Stimulated activated naive CD8-positive, alpha-beta T cell treated with anti-CD3 and anti-CD28 coated beads, Interleukin-15, amount 100 ng/mL, for 72 hours (primary cell): ENCODE measurements at regions not wholly inside any gene's neighbourhood (a gene's known extent, or its start where the extent isn't known, plus 50 kb on each side); places are given as distances from the start of the nearest gene placed in this dataset.
A peak's percentile ranks its signal among the peaks of the same experiment; 100 is the strongest.
"Not testable (repeated sequence)": the region's sequence is repeated elsewhere in the genome, so short reads cannot be mapped to it uniquely, and the experiment has no call there.

ENCODE experiments used
- ATAC-seq: fragments of 150-1000 bp; cut with Tn5 transposase; 2 replicates; pipeline ENCODE4 v1.10.0; 2021; ENCODE audit warnings: mild to moderate bottlenecking, moderate library complexity
- DNase-seq, 2 donors: peaks; one replicate each; pipeline ENCODE4 v3.0.0; 2021 to 2022
- H3K27ac Mint-ChIP-seq, 2 donors: one replicate each; pipeline ENCODE4 v1.8.0; 2022; ENCODE audit warnings: mild to moderate bottlenecking in 2 of 2, mixed read lengths in 2 of 2, moderate library complexity in 2 of 2
- H3K27me3 Mint-ChIP-seq: one replicate; pipeline ENCODE4 v1.8.0; 2022; ENCODE audit warnings: mixed read lengths
- H3K4me1 Mint-ChIP-seq: one replicate; pipeline ENCODE4 v1.8.0; 2022; ENCODE audit warnings: mild to moderate bottlenecking, mixed read lengths
- H3K4me3 Mint-ChIP-seq, 2 donors: one replicate each; pipeline ENCODE4 v1.8.0; 2022; ENCODE audit warnings: mild to moderate bottlenecking in 2 of 2, mixed read lengths in 2 of 2, moderate library complexity in 1 of 2
- H3K9me3 Mint-ChIP-seq, 2 donors: one replicate each; pipeline ENCODE4 v1.8.0; 2022; ENCODE audit warnings: mixed read lengths in 2 of 2

DNA sequence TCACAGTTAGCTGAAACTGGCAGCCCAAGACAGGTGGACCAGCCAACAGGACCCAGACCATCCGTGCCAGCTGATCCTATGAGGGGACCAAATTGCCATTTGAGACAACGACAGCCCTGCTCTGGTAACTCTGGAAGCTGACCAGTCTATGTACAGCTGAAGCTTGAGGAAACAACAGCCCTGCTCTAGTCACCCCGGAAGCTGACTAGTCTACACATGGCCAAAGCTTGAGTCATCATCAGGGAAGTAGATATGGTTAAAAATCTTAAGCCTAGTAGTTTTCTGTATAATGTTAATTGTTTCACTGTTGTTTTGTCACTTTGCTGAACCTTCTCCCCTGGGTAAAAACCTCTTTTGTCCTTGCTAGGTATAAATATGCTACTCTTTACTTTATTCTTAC lies 905.4 kb upstream of the NDST4 start:
- Mint-ChIP-seq H3K27ac (no peak overlapping the region), H3K27me3 (no peaks in the 10 kb centered on the region), H3K9me3 (peaks cover 44 to 50% of the 10 kb centered on the region in 2 donors), H3K4me1 (no peaks in the 10 kb centered on the region), H3K4me3 (no peak overlapping the region)
- no peak for ATAC-seq
- DNase-seq: no peak

DNA sequence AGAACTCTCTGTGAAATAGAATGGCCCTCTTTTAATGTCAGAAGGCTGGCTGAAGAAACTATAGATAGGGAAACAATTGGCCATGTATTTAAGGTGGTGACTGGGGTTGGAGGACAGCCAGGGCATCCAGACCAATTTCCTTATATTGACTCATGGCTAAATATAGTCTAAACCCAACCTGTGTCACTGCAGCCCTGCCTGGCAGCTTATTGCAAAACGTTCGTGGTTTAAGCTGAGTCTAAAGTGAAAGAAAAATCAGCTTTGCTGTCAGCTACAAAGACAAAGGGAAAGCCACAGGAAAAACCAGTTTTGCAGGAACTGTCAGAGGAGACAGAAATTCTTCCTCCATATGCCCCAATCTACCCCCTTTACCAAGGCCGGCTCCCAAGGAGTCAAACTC lies 902.8 kb upstream of the NDST4 start:
- Mint-ChIP-seq H3K27ac (no peak overlapping the region), H3K4me3 (no peak overlapping the region), H3K4me1 (no peaks in the 10 kb centered on the region), H3K27me3 (no peaks in the 10 kb centered on the region), H3K9me3 (peaks cover 50 to 54% of the 10 kb centered on the region in 2 donors)
- DNase-seq (no peak), ATAC-seq (no peak)

DNA sequence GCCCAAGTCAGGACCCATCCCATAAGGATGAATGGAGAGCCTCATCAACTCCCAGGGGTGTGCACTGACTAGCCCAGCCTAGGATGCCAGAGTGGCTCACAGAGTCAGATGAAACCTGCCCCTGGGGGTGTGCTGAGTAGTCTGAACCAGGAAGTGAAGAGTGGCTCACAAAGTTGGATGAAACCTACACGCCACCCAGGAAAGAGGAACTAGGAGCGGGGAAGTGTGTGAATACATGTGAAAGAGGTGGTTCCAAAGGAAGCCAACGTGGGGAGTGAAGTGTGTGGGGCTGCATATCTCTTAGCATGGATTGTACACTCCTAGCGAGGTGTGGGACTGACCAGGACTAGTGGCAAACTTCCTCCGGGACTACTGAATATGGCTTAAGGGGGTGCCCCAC lies 902.1 kb upstream of the NDST4 start:
- Mint-ChIP-seq H3K27ac (no peak overlapping the region), H3K9me3 (peaks cover 53% of the 10 kb centered on the region in 2 donors), H3K4me1 (no peaks in the 10 kb centered on the region), H3K4me3 (no peak overlapping the region), H3K27me3 (no peaks in the 10 kb centered on the region)
- no peak for DNase-seq
- no peak for ATAC-seq

DNA sequence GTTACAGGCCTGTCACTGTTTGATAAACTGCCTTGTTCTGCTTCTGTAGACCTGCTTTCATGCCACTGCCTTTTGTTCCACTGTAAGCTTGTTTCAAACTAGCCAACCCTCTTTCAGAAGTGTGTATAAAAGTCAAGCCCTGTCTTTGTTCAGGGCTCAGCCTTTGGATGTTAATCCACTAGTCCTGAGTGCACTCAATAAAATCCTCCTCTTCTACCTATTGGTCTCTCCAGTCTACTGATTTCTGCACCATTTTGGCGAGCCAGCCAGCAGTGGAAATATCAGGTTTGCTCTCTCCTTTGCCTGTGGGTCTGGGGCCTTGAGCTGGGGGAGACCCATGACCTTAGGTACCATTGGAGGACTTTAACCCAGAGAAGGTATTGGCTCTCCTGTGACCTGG lies 901.6 kb upstream of the NDST4 start:
- DNase-seq: no peak
- ATAC-seq: no peak
- no peaks in the 10 kb centered on the region for H3K27me3 Mint-ChIP-seq
- no peaks in the 10 kb centered on the region for H3K4me1 Mint-ChIP-seq
- peaks cover 53% of the 10 kb centered on the region in 2 donors for H3K9me3 Mint-ChIP-seq
- no peak overlapping the region for H3K27ac Mint-ChIP-seq
- no peak overlapping the region for H3K4me3 Mint-ChIP-seq

DNA sequence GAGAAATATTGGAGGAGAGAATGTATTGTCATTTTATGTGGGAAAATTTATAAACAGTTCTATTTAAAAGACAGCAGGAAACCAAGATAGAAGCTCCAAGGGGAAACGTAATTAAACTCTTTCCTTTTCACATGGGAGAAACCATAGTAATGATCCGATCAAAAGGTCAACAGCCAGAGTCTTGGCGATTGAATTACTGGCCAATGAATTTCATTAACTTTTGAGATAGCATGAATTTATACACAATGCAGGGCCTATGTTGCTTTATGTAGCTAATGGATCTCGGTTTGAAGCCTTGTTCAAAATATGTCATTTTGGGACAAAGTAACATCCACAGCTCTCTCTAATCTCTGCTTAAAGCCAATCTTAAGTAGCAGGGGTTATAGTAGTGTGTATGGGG lies 897.5 kb upstream of the NDST4 start:
- DNase-seq (no peak), ATAC-seq (no peak)
- Mint-ChIP-seq H3K27ac (no peak overlapping the region), H3K9me3 (peaks cover 31 to 32% of the 10 kb centered on the region in 2 donors), H3K4me3 (no peak overlapping the region), H3K27me3 (no peaks in the 10 kb centered on the region), H3K4me1 (peaks cover under 1% of the 10 kb centered on the region)

DNA sequence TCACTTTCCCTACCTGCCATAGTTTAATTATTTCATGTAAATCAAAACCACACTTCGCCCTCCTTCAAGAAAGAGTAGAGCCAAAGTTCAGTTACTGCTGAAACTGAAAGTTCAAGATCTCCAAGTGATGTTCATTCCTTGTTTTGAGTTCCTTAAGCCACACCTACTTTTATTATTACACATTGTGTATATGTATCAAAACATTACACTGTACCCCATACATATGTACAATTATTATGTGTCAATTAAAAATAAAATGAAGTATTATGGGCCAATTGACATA lies 892.3 kb upstream of the NDST4 start:
- Mint-ChIP-seq H3K9me3 (peaks cover 0 to 6% of the 10 kb centered on the region in 2 donors), H3K4me3 (peak overlapping the region; percentile 38 to 48), H3K27me3 (no peaks in the 10 kb centered on the region), H3K4me1 (peaks cover 5% of the 10 kb centered on the region), H3K27ac (peak overlapping the region; percentile 97 to 99)
- DNase-seq (no peak), ATAC-seq (no peak)

DNA sequence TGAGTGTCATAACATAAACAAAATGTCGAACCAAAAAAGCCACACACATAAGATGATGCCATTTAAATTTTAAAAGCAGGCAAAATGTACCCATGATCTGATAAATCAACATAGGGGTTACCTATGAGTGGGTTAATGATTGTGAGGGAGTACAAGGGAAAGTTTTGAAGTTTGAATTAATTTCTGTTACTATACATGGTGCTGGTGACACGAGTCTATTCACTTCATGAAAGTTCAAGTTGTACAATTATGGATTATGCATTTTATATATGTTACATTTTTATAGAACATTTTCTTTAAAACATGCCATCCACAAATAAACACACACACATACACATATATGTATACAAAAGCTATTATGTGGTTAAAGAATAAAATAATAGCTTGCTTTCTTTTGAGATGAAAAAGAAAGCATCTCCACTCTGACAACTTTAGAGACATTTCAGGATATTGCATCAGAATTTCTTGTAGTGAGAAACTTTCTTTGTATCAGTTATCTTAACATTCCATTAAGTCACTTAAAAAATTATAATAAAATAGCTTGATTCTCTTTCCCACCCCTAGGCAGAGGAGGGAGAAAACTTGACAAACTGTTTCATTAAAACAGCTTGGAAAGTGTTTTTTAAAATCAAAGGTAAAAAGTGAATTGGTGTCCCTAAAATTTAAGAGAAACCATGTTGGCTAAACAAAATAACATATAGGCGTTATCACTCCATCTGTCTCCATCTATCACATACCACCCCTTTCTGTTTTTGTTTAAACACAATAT lies 891.8 kb upstream of the NDST4 start:
- peak overlapping the region; percentile 97 to 99 for H3K27ac Mint-ChIP-seq

DNA sequence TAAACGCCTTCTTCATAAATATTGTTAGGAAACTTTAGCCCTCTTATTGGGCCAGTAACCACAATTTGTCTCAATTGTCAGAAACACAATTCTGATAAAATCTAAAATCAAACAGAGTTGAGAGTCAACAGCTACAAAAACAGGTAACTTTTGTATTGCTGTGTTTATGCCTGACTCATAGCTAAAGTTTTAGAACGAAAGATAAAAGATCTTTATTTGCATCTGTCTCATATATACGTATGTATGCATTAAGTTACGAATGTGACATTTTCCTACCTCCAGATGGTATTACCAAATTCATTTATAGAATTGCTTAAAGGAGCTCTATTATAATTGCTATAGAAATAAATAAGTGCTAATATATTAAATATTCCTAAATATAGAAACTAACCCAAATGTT lies 887.9 kb upstream of the NDST4 start:
- peaks cover 5% of the 10 kb centered on the region for H3K4me1 Mint-ChIP-seq
- ATAC-seq (no peak), DNase-seq (no peak)
- no peak overlapping the region for H3K4me3 Mint-ChIP-seq
- H3K9me3 Mint-ChIP-seq: peaks cover 0 to 4% of the 10 kb centered on the region in 2 donors
- no peak overlapping the region for H3K27ac Mint-ChIP-seq
- no peaks in the 10 kb centered on the region for H3K27me3 Mint-ChIP-seq

More for the DNA sequence above, 891.8 kb upstream of the NDST4 start:
- Mint-ChIP-seq H3K4me1 (peaks cover 5% of the 10 kb centered on the region), H3K9me3 (peaks cover 0 to 4% of the 10 kb centered on the region in 2 donors), H3K27me3 (no peaks in the 10 kb centered on the region), H3K4me3 (peak overlapping the region; percentile 38 to 48)
- ATAC-seq (no peak), DNase-seq (no peak)

DNA sequence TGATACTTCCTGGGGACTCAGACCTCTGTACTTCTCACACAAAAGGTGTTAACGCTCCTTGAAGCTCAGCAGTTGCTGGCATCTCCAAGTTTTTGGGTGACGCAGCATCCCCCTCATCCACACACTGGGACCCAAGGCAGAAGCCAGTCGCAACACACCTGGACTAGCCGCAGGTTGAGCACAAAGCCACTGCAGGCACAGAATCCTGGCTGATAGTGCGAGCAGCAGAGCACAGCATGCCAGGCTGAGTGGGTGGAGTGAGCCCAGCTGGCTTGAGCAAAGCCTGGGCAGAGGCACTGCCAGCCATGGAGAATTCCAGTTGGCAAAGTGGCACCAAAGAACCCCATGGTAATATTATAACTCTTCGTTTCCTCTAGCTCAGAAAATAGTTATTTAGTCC lies 873.2 kb upstream of the NDST4 start:
- ATAC-seq (no peak), DNase-seq (no peak)
- H3K27me3 Mint-ChIP-seq: no peaks in the 10 kb centered on the region
- no peak overlapping the region for H3K4me3 Mint-ChIP-seq
- no peaks in the 10 kb centered on the region for H3K4me1 Mint-ChIP-seq
- H3K27ac Mint-ChIP-seq: no peak overlapping the region
- no peaks in the 10 kb centered on the region for H3K9me3 Mint-ChIP-seq

DNA sequence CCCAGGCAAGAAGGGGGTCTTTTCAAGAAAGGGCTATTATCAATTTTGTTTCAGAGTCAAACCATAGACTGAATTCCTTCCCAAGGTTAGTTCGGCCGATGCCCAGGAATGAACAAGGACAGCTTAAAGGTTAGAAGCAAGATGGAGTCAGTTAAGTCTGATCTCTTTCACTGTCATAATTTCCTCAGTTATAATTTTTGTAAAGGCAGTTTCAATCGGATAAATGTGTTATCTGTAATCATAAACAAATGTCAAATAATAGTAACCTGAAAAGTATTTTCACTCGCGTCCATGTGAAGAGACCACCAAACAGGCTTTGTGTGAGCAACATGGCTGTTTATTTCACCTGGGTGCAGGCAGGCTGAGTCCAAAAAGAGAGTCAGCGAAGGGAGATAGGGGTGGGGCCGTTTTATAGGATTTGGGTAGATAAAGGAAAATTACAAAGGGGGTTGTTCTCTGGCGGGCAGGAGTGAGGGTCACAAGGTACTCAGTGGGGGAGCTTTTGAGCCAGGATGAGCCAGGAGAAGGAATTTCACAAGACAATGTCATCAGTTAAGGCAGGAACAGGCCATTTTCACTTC lies 862.1 kb upstream of the NDST4 start:
- H3K4me3 Mint-ChIP-seq, H3K27ac Mint-ChIP-seq, DNase-seq, H3K27me3 Mint-ChIP-seq, ATAC-seq, H3K4me1 Mint-ChIP-seq: not testable (repeated sequence)
- H3K9me3 Mint-ChIP-seq: peaks cover 6 to 10% of the 10 kb centered on the region in 2 donors

DNA sequence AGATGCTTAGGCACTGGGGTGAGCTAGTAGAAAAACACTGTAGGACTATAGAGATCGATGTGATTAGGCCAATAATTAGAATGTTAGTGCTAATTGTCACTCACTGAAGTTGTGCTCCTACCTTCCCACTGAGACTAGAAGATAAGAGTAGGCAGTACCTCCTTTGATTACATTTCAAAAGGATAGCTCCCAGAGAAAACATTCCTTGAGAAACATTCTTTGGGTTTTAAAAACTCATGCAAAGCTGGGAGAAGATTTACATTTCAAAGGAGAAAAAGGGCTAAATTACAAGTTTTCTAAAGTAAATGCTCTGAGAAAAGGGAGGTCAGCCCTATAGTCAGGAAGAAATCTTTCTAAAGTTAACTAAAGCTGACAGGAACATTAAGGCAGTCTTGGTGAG lies 860.3 kb upstream of the NDST4 start:
- DNase-seq (no peak), ATAC-seq (no peak)
- H3K9me3 Mint-ChIP-seq: no peaks in the 10 kb centered on the region
- H3K4me3 Mint-ChIP-seq: no peak overlapping the region
- no peaks in the 10 kb centered on the region for H3K27me3 Mint-ChIP-seq
- H3K27ac Mint-ChIP-seq: no peak overlapping the region
- no peaks in the 10 kb centered on the region for H3K4me1 Mint-ChIP-seq

DNA sequence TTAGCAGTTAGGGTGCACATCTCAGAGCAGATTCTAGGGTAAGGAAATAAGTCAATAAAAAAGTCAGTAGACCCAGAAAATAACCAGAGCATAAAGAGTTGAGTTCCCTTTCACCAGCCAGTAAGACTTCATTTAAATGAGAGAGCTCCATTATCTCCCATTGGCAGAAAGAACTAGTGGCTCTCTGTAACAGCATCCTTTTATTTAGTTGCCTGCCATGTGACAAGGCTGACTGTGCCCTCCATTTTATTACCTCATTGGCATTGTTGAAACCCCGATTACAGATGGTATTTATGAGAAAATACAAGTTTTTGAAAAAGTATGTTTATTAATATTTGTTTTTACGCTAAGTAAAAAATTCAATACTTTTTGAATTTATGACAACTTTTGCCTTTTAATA lies 859.5 kb upstream of the NDST4 start:
- DNase-seq (no peak), ATAC-seq (no peak)
- Mint-ChIP-seq H3K27me3 (no peaks in the 10 kb centered on the region), H3K27ac (no peak overlapping the region), H3K9me3 (no peaks in the 10 kb centered on the region), H3K4me1 (no peaks in the 10 kb centered on the region), H3K4me3 (no peak overlapping the region)

DNA sequence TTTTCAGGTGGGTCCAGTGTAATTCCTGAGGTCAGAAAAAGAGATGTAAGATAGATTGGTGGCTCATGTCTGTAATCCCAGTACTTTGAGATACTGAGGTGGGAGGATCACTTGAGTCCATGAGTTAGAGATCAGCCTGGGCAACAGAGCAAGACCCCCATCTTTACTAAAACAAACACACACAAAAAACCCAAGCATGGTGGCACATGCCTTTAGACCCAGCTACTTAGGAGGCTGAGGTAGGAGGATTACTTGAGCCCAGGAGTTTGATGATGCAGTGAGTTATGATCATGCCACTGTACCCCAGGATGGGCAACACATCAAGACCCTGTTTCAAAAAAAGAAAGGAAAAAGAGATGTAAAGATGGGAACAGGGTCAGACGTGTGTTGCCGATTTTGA lies 857.4 kb upstream of the NDST4 start:
- Mint-ChIP-seq H3K27ac (peak overlapping the region in 1 of 2 donors; percentile 37), H3K27me3 (no peaks in the 10 kb centered on the region), H3K4me3 (no peak overlapping the region), H3K9me3 (no peaks in the 10 kb centered on the region), H3K4me1 (no peaks in the 10 kb centered on the region)
- DNase-seq (no peak), ATAC-seq (no peak)

DNA sequence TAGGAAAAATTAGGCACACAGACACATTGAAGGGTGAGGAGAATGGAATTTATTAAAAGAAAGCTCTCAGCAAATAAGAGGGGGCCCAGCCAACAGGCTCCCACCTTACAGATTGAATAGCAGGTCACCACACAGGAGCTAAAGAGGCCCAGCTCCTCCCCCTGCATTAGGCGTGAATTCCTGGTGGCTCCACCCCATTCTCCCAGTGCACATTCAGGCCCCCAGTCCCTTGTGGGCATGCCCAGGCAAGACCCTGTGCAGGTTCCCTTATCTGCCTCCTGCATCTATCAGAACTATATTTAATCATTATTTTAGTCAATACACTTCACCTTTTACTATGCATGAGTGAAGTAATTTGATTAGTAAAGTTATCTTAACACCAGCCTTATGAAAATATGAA lies 856.3 kb upstream of the NDST4 start:
- Mint-ChIP-seq H3K4me1 (no peaks in the 10 kb centered on the region), H3K9me3 (no peaks in the 10 kb centered on the region), H3K27me3 (no peaks in the 10 kb centered on the region), H3K27ac (peak overlapping the region in 1 of 2 donors; percentile 22), H3K4me3 (no peak overlapping the region)
- DNase-seq (no peak), ATAC-seq (no peak)

DNA sequence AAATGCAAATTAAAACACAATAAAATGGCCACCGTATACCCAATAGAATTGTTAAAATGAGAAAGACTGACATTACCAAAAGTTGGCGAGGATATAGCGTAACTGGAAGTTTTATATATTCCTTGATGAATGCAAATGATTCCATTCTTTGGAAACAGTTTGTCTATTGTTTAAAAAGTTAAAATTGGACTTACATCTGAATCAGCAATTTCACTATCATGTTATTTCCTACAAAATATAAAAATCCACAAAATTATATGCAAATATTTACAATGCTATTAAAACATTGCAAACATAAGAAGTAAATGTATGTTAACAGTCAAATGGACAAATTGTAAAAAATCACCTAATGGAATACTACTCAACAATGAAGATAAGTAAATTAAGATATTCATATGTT lies 852.2 kb upstream of the NDST4 start:
- H3K4me3 Mint-ChIP-seq: no peak overlapping the region
- no peaks in the 10 kb centered on the region for H3K27me3 Mint-ChIP-seq
- H3K27ac Mint-ChIP-seq: no peak overlapping the region
- no peaks in the 10 kb centered on the region for H3K9me3 Mint-ChIP-seq
- no peaks in the 10 kb centered on the region for H3K4me1 Mint-ChIP-seq
- no peak for DNase-seq
- ATAC-seq: no peak

DNA sequence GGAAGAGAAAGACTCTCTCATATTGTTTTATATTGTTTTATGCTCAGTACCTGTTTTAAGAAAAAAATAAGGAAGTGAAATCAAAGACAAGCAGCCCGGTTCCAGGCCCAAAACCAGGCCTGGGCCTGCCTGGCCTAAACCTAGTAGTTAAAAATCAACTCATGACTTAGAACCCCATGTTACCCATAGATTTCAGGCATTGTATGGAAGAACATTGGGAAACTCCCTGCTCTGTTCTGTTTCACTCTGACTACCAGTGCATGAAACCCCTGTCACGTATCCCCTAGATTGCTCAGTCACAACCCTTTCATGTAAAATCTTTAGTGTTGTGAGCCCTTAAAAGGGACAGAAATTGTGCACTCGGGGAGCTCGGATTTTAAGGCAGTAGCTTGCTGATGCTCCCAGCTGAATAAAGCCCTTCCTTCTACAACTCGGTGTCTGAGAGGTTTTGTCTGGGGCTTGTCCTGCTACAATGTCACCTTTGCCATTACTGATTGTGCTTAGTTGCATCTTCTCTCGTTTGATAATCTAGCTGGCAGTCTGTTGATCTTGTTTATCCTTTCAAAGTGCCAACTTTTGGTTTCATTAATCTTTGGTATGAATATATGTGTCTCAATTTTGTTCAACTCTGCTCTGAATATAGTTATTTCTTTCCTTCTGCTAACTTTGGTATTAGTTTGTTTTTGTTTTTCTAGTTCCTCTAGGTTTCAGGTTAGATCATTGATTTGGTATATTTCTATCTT lies 842.8 kb upstream of the NDST4 start:
- not testable (repeated sequence) for H3K4me1 Mint-ChIP-seq, H3K4me3 Mint-ChIP-seq, H3K27me3 Mint-ChIP-seq, H3K9me3 Mint-ChIP-seq, ATAC-seq, H3K27ac Mint-ChIP-seq, DNase-seq
